Nucleus accumbens (tissue), 56 donors: ENCODE measurements at regions not wholly inside any gene's neighbourhood (a gene's known extent, or its start where the extent isn't known, plus 50 kb on each side); places are given as distances from the start of the nearest gene placed in this dataset.

Experiments
- DNase-seq, 56 donors: peaks; one replicate each; lab custom pipeline; 2025; lab: John Stamatoyannopoulos, UW

GRCh38 chr5:3542769-3543168 lies 52.9 kb upstream of the IRX1 start:
- no peak for DNase-seq

- no peak for DNase-seq
These were observed 53.5 kb upstream of the IRX1 start for GRCh38 chr5:3542158-3542557.

- DNase-seq: no peak
These were observed 56.7 kb upstream of the IRX1 start for GRCh38 chr5:3538886-3539285.

DNA sequence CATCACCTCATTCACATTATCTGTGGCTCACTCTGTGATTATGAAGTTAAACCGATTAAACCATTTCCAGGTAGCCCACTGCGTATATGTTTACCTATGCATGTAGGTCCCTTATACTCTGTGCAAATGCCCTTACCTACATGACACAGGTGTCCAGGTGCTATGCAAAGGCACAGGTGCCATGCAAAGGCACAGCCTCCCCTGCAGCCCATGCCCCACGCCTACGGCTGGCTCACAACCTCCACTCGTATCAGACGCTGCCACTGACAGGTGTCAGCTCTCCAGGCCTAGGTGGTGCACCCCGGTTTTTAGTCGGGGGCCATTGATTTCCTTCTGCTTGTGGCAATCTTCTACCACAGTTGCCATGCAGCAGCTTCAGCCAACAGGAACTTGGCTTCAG lies 57.7 kb upstream of the IRX1 start:
- no peak for DNase-seq

DNA sequence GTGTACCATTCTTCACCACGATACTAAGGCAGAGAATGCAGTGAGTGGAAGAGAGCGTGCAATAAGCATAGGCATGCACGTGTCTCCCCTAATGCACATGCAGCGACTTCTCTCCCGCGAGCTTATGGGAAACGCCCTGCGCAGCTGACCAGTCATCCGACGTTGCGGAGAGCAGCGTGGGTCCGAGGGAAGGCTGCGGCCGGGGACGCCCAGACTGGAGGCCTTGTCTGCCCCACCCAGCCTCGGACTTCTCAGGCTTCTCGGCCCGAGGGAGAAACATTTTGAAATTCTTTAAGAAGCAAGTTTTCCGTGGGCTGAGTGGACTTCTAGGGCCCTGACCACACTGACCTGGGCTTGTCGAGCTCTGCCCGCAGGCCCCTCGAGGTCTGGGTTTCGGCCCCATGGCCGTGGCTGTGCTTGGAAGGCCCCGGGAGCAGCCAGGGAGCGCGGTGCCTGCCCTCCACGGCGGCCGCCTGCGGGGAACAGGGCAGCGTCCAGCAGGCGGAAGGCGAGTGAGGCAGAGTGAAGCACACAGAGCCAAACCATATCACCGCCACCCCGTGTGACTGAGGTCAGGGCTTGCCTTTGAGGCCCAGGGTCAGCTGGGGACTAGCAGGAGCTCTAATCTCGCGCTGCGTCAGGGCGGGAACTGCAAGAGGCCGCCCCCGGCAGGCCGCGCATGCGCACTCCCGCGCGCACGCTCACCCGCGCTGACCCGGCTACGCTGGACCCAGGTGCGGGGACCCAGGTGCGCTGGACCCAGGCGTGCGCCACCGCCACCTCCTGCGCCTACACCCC lies 60.0 kb upstream of the IRX1 start:
- DNase-seq: no peak

GRCh38 chr5:3534997-3535396 lies 60.6 kb upstream of the IRX1 start:
- DNase-seq: no peak

GRCh38 chr5:3531320-3531986 lies 64.2 kb upstream of the IRX1 start:
- DNase-seq: no peak

- no peak for DNase-seq
These were observed 65.4 kb upstream of the IRX1 start for GRCh38 chr5:3530251-3530650.

GRCh38 chr5:3526551-3527185 lies 69.0 kb upstream of the IRX1 start:
- DNase-seq: no peak

DNA sequence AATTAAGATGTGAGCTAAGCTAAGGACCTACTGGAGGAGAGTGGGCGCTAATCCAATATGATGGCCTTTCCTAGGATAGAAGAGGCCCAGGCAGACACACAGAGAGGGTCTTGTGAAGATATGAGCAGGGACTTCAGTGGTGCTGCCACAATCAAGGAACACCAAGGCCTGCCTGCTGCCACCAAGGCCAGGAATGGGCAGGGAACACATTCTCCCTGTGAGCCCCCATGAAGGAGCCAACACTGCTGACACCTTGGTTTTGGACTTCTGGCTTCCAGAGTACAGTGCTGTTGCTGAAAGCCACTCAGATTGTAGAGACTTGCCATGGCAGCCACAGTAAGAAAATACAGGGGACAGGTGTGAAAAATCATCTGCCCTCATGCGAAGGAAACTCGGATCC lies 73.1 kb upstream of the IRX1 start:
- no peak for DNase-seq

DNA sequence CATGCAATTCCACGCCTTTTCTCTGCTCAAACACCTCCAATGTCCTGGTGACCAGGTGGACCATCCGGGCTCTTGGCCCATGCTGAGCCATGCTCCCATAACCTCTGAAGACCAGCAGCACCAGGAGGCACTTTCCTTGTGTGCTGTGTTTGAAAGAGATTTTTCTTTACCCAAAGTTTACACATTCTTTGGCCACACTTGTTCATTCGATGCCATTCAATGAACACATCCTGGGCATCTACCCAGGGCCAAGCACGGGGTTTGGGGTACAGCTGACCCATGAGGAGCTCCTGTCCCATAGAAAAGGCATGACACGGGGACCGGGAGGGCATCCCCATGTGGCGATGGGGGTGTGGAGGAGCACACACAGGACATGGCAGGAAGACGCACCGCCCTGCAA lies 77.1 kb upstream of the IRX1 start:
- no peak for DNase-seq

DNA sequence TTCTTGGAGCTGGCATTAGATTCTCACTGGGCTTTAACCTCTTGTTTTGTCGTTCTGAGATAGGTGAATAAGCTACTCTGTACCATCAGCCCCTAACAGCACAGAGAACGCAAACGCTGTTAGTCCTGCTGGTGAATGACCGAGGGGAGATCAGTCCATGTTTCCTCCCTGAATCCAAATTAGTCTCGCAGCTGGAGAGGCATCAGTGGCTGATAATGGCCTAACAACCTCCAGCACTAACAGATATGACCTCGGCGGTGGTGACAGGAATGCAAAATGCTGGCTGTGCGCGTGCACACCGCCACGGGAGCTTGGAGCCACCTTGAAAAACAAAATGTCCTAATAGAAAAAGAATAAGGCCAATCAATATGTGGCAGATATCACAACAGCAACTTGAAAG lies 77.6 kb upstream of the IRX1 start:
- no peak for DNase-seq

GRCh38 chr5:3517348-3517747 lies 78.3 kb upstream of the IRX1 start:
- no peak for DNase-seq

GRCh38 chr5:3512361-3513095 lies 83.1 kb upstream of the IRX1 start:
- DNase-seq: no peak

DNA sequence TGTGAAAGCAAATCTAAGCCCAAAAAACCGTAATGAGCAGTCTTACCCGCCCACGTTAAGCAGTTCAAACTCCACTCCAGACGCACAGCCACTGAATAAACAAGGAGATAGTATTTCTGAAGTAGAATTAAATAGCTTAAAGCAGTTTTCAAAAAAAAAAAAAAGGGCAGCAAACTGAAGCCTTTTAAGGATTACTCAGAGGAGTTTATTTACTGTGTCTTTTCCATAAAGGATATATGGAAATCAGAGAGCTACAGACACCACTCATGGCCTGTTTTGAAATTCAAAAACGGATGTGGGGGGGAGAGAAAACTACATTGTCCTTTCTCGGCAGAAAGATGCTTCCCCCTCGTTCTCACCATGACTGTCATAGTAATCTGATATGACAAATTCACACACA lies 83.7 kb upstream of the IRX1 start:
- no peak for DNase-seq

DNA sequence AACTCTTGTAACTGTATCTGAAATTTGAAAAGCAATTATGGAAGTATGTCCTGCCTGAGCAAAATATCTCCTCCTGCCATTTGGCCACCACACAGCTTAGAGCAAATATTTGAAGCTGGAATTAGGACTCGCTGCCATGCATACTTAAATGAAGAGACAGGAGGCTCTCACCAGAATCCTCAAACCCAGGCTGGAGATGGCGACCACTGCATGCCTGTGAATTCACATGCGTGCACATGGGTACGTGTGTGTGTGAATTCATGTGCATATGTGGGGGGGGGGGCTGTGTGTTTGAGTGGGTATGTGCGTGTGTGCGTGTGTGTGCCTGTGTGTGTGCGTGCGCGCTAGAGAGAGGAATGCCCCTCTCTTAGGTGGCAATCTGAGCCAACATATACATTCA lies 84.1 kb upstream of the IRX1 start:
- no peak for DNase-seq

GRCh38 chr5:3510642-3511417 lies 84.8 kb upstream of the IRX1 start:
- no peak for DNase-seq

GRCh38 chr5:3509290-3509689 lies 86.3 kb upstream of the IRX1 start:
- DNase-seq: no peak

GRCh38 chr5:3508395-3508794 lies 87.2 kb upstream of the IRX1 start:
- DNase-seq: no peak

- no peak for DNase-seq
These were observed 104.6 kb upstream of the IRX1 start for GRCh38 chr5:3490957-3491507.
